ENCODE measurements at regions not wholly inside any gene's neighbourhood (a gene's known extent, or its start where the extent isn't known, plus 50 kb on each side); places are given as distances from the start of the nearest gene placed in this dataset.
"Not testable (repeated sequence)": the region's sequence is repeated elsewhere in the genome, so short reads cannot be mapped to it uniquely, and the experiment has no call there.

- no peak for DNase-seq
Observed at GRCh38 chr16:76023835-76024234, 253.4 kb upstream of the CNTNAP4 start.

- DNase-seq: no peak
Observed at GRCh38 chr16:76035689-76036088, 241.5 kb upstream of the CNTNAP4 start.

GRCh38 chr16:76038097-76038496 is 239.1 kb upstream of the CNTNAP4 start:
- DNase-seq: no peak

- no peak for DNase-seq
Observed at GRCh38 chr16:76052725-76053124, 224.5 kb upstream of the CNTNAP4 start.

- DNase-seq: no peak
Observed at GRCh38 chr16:76059186-76059585, 218.0 kb upstream of the CNTNAP4 start.

- DNase-seq: no peak
Observed at GRCh38 chr16:76059701-76060100, 217.5 kb upstream of the CNTNAP4 start.

GRCh38 chr16:76071690-76072089 is 205.5 kb upstream of the CNTNAP4 start:
- DNase-seq: no peak

GRCh38 chr16:76081967-76082366 is 195.2 kb upstream of the CNTNAP4 start:
- no peak for DNase-seq

GRCh38 chr16:76106647-76107046 is 170.6 kb upstream of the CNTNAP4 start:
- no peak for DNase-seq

GRCh38 chr16:76108460-76108859 is 168.7 kb upstream of the CNTNAP4 start:
- no peak for DNase-seq

- no peak for DNase-seq
Observed at GRCh38 chr16:76114681-76115080, 162.5 kb upstream of the CNTNAP4 start.

- no peak for DNase-seq
Observed at GRCh38 chr16:76118344-76118743, 158.9 kb upstream of the CNTNAP4 start.

- DNase-seq: no peak
Observed at GRCh38 chr16:76121636-76122035, 155.6 kb upstream of the CNTNAP4 start.

GRCh38 chr16:76123966-76124365 is 153.2 kb upstream of the CNTNAP4 start:
- no peak for DNase-seq

- no peak for DNase-seq
Observed at GRCh38 chr16:76125871-76126270, 151.3 kb upstream of the CNTNAP4 start.

GRCh38 chr16:76138056-76138455 is 139.1 kb upstream of the CNTNAP4 start:
- not testable (repeated sequence) for DNase-seq

GRCh38 chr16:76157629-76158028 is 119.6 kb upstream of the CNTNAP4 start:
- DNase-seq: no peak

- no peak for DNase-seq
Observed at GRCh38 chr16:76162046-76162445, 115.2 kb upstream of the CNTNAP4 start.

- no peak for DNase-seq
Observed at GRCh38 chr16:76164970-76165558, 112.1 kb upstream of the CNTNAP4 start.

- DNase-seq: no peak
Observed at GRCh38 chr16:76175718-76176117, 101.5 kb upstream of the CNTNAP4 start.

GRCh38 chr16:76176153-76176552 is 101.0 kb upstream of the CNTNAP4 start:
- DNase-seq: no peak

- no peak for DNase-seq
Observed at GRCh38 chr16:76176616-76177015, 100.6 kb upstream of the CNTNAP4 start.

GRCh38 chr16:76182041-76182635 is 95.1 kb upstream of the CNTNAP4 start:
- no peak for DNase-seq

- no peak for DNase-seq
Observed at GRCh38 chr16:76183647-76184046, 93.6 kb upstream of the CNTNAP4 start.

- DNase-seq: no peak
Observed at GRCh38 chr16:76190057-76190456, 87.1 kb upstream of the CNTNAP4 start.
